Kidney epithelial cell (primary cell): ENCODE measurements at regions not wholly inside any gene's neighbourhood (a gene's known extent, or its start where the extent isn't known, plus 50 kb on each side); places are given as distances from the start of the nearest gene placed in this dataset.

Experiments used
- DNase-seq: peaks from one replicate; pipeline ENCODE4 v3.0.0-alpha.2; 2010; ENCODE audit warnings: low read depth
- H3K27me3 ChIP-seq: 2 replicates; pipeline ENCODE4 v1.6.0; 2011; ENCODE audit warnings: low read length; ENCODE audit not compliant: control insufficient read depth, insufficient read depth
- H3K36me3 ChIP-seq: 2 replicates; pipeline ENCODE4 v1.5.1; 2011; ENCODE audit warnings: low read length; ENCODE audit not compliant: control insufficient read depth, insufficient read depth
- H3K4me3 ChIP-seq: 2 replicates; pipeline ENCODE4 v1.5.1; 2011; ENCODE audit warnings: low read depth, mild to moderate bottlenecking, control low read depth, low read length
- CTCF ChIP-seq: IDR thresholded peaks from 2 replicates; pipeline ENCODE4 v1.5.1; 2011; ENCODE audit warnings: mild to moderate bottlenecking, moderate library complexity, low read length, control low read depth, inconsistent platforms; ENCODE audit not compliant: insufficient read depth, poor library complexity, severe bottlenecking

- peaks cover 21% of the 10 kb centered on the region for H3K27me3 ChIP-seq
- TF ChIP-seq CTCF, result no peak
- H3K4me3 ChIP-seq, result no peak overlapping the region
- DNase-seq, result no peak
- H3K36me3 ChIP-seq, result no peaks in the 10 kb centered on the region
Observed at GRCh38 chr20:51280047-51280446, 257.1 kb upstream of the KCNG1 start.

- H3K4me3 ChIP-seq, result no peak overlapping the region
- DNase-seq, result no peak
- no peak for TF ChIP-seq CTCF
- peaks cover 36% of the 10 kb centered on the region for H3K27me3 ChIP-seq
- no peaks in the 10 kb centered on the region for H3K36me3 ChIP-seq
Observed at GRCh38 chr20:51277961-51278360, 255.1 kb upstream of the KCNG1 start.

DNA sequence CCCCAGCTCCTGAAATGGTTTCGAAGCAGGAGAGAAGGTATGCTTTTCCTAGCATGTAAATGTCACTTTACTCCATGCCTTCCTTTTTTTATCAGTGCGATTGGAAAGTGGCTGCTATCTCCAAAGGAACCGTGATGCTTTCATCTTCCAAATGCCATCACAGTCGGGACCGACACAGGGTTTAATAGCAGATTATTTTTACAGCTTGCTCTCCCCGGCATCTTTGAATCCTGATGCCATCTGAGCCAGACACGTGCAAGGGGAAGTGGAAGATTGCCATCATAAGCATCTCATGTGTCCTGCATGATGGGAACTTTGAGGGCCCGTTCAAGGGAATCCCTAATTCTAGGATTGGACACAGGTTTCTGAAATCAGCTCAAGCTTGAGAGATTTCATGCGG, 253.4 kb upstream of the KCNG1 start:
- Histone ChIP-seq H3K36me3 (no peaks in the 10 kb centered on the region), H3K27me3 (peaks cover 36% of the 10 kb centered on the region), H3K4me3 (no peak overlapping the region)
- no peak for DNase-seq
- TF ChIP-seq CTCF, result no peak

GRCh38 chr20:51275826-51276225, 252.9 kb upstream of the KCNG1 start:
- DNase-seq, result no peak
- Histone ChIP-seq H3K36me3 (no peaks in the 10 kb centered on the region), H3K4me3 (no peak overlapping the region), H3K27me3 (peaks cover 36% of the 10 kb centered on the region)
- no peak for TF ChIP-seq CTCF

- no peaks in the 10 kb centered on the region for H3K36me3 ChIP-seq
- no peak for DNase-seq
- TF ChIP-seq CTCF, result no peak
- no peak overlapping the region for H3K4me3 ChIP-seq
- peaks cover 36% of the 10 kb centered on the region for H3K27me3 ChIP-seq
Observed at GRCh38 chr20:51275181-51275580, 252.3 kb upstream of the KCNG1 start.

DNA sequence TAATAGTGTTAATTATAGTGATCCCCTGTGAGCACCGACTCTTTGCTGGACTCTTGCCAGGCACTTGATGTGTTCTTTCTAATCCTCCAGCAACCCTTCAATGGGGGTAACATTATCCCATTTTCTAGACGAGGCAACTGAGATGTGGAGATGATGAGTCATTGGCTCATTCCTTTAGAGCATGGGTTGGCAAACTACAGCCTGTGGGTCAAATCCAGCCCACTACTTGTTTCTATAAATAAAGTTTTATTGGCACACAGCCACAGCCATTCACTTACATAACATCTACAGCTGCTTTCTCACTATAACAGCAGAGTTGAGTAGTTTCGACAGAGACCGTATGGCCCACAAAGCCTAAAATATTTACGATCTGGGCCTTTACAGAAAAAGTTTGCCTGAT, 249.5 kb upstream of the KCNG1 start:
- DNase-seq, result no peak
- Histone ChIP-seq H3K36me3 (no peaks in the 10 kb centered on the region), H3K27me3 (peaks cover 35% of the 10 kb centered on the region), H3K4me3 (no peak overlapping the region)
- TF ChIP-seq CTCF, result no peak
